Psoas muscle (tissue), 7 donors: ENCODE measurements at regions not wholly inside any gene's neighbourhood (a gene's known extent, or its start where the extent isn't known, plus 50 kb on each side); places are given as distances from the start of the nearest gene placed in this dataset.

Experiments used
- ATAC-seq, 4 donors: fragments of 200-7000 bp; cut with Tn5 transposase; one replicate each; pipeline ENCODE4 v1.9.1; 2020; ENCODE audit warnings: moderate library complexity in 3 of 4, mild to moderate bottlenecking in 2 of 4
- DNase-seq, 2 donors: peaks; one replicate each; pipeline ENCODE4 v3.0.0-alpha.2; 2020
- H3K27ac ChIP-seq: fragments of 200-600 bp; one replicate; pipeline ENCODE4 v1.8.0; 2022
- H3K27me3 ChIP-seq, 3 donors: fragments of 200-600 bp in 1 of 3; one replicate each; pipeline versions ENCODE4 v1.6.1 to v1.8.0; 2013 to 2022; ENCODE audit warnings: low read length in 2 of 3, mild to moderate bottlenecking in 2 of 3, moderate library complexity in 1 of 3; ENCODE audit not compliant: insufficient read depth in 3 of 3
- H3K36me3 ChIP-seq, 2 donors: fragments of 200-600 bp in 1 of 2; one replicate each; pipeline versions ENCODE4 v1.6.1 to v1.8.0; 2013 to 2022; ENCODE audit warnings: low read depth in 1 of 2, mild to moderate bottlenecking in 1 of 2, moderate library complexity in 1 of 2; ENCODE audit not compliant: insufficient read depth in 1 of 2
- H3K4me1 ChIP-seq: fragments of 200-600 bp; one replicate; pipeline ENCODE4 v1.8.0; 2022
- H3K4me3 ChIP-seq: fragments of 200-600 bp; one replicate; pipeline ENCODE4 v1.8.0; 2022; ENCODE audit warnings: mild to moderate bottlenecking
- H3K9me3 ChIP-seq: fragments of 200-600 bp; one replicate; pipeline ENCODE4 v1.8.0; 2022
- CTCF ChIP-seq: fragments of 200-600 bp; IDR thresholded peaks from one replicate; pipeline ENCODE4 v1.8.0; 2022; ENCODE audit warnings: antibody characterized with exemption
- WGBS, 3 donors: extraction: QIAGEN DNeasy Blood & Tissue Kit; methylation state at CpG; one replicate each; pipeline versions ENCODE4 v1.1.6 to v1.1.7; 2013; 5-methylcytosine and 5-hydroxymethylcytosine counted together
- intact Hi-C, 2 donors: fragments of 100-400 bp; cut with DNase I; formaldehyde crosslinking; loops; one replicate each; pipeline versions ENCODE4 v1.11.0 to v1.14.2; 2022
- donor health status: healthy with polysubstance abuse.
- donor health status: DM: no; HTN: no; CAD: no; lungs with moderate emphysema.
- donor health status: Bipolar disorder and iron deficiency.
- donor health status: healthy.
- donor health status: DM: yes; HTN: yes; CAD: no.
- donor health status: DM: no; HTN: no; CAD: no.
- donor health status: DM: yes; HTN: yes; CAD: no.

GRCh38 chr4:11132478-11132877 is 296.2 kb downstream of the HS3ST1 start:
- H3K4me3 ChIP-seq, result no peak overlapping the region
- no peak for DNase-seq
- H3K9me3 ChIP-seq, result no peaks in the 10 kb centered on the region
- no peak overlapping the region for H3K27ac ChIP-seq
- intact Hi-C loops, result no loop called here
- H3K27me3 ChIP-seq, result peaks cover 0 to 3% (median 0%) of the 10 kb centered on the region in 3 donors
- H3K36me3 ChIP-seq, result no peaks in the 10 kb centered on the region
- no peaks in the 10 kb centered on the region for H3K4me1 ChIP-seq
- WGBS, 3 donors, result 35 to 42% (median 37%) methylated on average over 1 of the region's 1 CpG
- no peak for TF ChIP-seq CTCF
- ATAC-seq, result no peak

GRCh38 chr4:11131491-11131890 is 297.2 kb downstream of the HS3ST1 start:
- DNase-seq, result no peak
- no peak for ATAC-seq
- H3K27ac ChIP-seq, result no peak overlapping the region
- H3K4me1 ChIP-seq, result no peaks in the 10 kb centered on the region
- TF ChIP-seq CTCF, result no peak
- H3K9me3 ChIP-seq, result no peaks in the 10 kb centered on the region
- intact Hi-C loops, result no loop called here
- no peak overlapping the region for H3K4me3 ChIP-seq
- peaks cover 0 to 3% (median 0%) of the 10 kb centered on the region in 3 donors for H3K27me3 ChIP-seq
- WGBS, 3 donors, result 68 to 78% (median 77%) methylated on average over 3 of the region's 3 CpGs
- no peaks in the 10 kb centered on the region for H3K36me3 ChIP-seq

- Histone ChIP-seq H3K27ac (no peak overlapping the region), H3K4me1 (no peaks in the 10 kb centered on the region), H3K36me3 (no peaks in the 10 kb centered on the region), H3K9me3 (no peaks in the 10 kb centered on the region), H3K27me3 (peaks cover 0 to 3% (median 0%) of the 10 kb centered on the region in 3 donors), H3K4me3 (no peak overlapping the region)
- TF ChIP-seq CTCF, result no peak
- DNase-seq, result no peak
- intact Hi-C loops, result no loop called here
- ATAC-seq, result peak in 2 of 4 donors; percentile 32 to 57
- WGBS, 3 donors, result 71 to 82% (median 71%) methylated on average over 4 of the region's 4 CpGs
Observed at GRCh38 chr4:11130195-11130970, 298.3 kb downstream of the HS3ST1 start.

GRCh38 chr4:11120435-11120834 is 308.3 kb downstream of the HS3ST1 start:
- WGBS, 3 donors, result 60 to 94% (median 76%) methylated on average over 2 of the region's 2 CpGs
- DNase-seq (no peak), ATAC-seq (no peak)
- no peaks in the 10 kb centered on the region for H3K27me3 ChIP-seq
- no peaks in the 10 kb centered on the region for H3K9me3 ChIP-seq
- H3K27ac ChIP-seq, result no peak overlapping the region
- TF ChIP-seq CTCF, result no peak
- intact Hi-C loops, result no loop called here
- no peak overlapping the region for H3K4me3 ChIP-seq
- H3K36me3 ChIP-seq, result no peaks in the 10 kb centered on the region
- H3K4me1 ChIP-seq, result no peaks in the 10 kb centered on the region

- no peaks in the 10 kb centered on the region for H3K27me3 ChIP-seq
- no peak for DNase-seq
- intact Hi-C loops, result no loop called here
- TF ChIP-seq CTCF, result no peak
- H3K27ac ChIP-seq, result no peak overlapping the region
- no peak for ATAC-seq
- no peaks in the 10 kb centered on the region for H3K36me3 ChIP-seq
- WGBS, 3 donors, result 90 to 100% (median 94%) methylated on average over 1 of the region's 1 CpG
- H3K4me1 ChIP-seq, result no peaks in the 10 kb centered on the region
- H3K9me3 ChIP-seq, result no peaks in the 10 kb centered on the region
- H3K4me3 ChIP-seq, result no peak overlapping the region
Observed at GRCh38 chr4:11119474-11119873, 309.2 kb downstream of the HS3ST1 start.
